ENCODE measurements at regions not wholly inside any gene's neighbourhood (a gene's known extent, or its start where the extent isn't known, plus 50 kb on each side); places are given as distances from the start of the nearest gene placed in this dataset.
A peak's percentile ranks its signal among the peaks of the same experiment; 100 is the strongest.

DNA sequence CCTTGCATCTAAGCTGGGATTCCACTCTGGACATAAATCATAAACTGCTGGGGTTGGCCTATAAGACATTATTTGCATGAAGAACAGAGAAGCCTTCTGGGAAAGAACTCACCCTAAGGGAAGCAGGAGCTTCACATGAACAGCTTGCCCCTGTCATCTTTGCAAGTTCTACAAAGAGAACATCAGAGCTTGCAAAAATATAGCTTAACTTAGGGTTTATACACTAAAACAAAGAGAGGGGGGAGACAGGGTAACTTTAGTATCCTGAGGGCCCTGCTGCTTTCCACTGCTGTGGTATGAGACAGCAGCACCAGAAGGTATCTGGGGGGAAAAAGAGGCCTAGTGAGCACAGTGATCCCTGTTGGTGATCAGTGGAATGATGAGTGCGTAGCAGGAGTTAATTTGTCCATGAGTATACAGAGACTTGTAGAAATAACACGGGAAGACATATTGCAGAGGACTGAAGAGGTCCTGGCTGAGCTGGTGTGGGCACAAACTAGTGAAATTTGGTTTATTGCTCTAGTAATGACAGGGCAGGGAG, 116.1 kb upstream of the TSC22D1 start (continued):
- TF ChIP-seq, protein P1, sequence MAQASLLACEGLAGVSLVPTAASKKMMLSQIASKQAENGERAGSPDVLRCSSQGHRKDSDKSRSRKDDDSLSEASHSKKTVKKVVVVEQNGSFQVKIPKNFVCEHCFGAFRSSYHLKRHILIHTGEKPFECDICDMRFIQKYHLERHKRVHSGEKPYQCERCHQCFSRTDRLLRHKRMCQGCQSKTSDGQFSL (CRISPR knock-in tag; IDR thresholded peaks at IDR 0.05) = no peak
- TF ChIP-seq, protein P1 (tag; IDR thresholded peaks at IDR 0.05) = no peak
- TF ChIP-seq MCM7 (IDR thresholded peaks at IDR 0.05) (no peak), ZNF57 (CRISPR knock-in tag; IDR thresholded peaks at IDR 0.05) (no peak), RB1 (IDR thresholded peaks at IDR 0.05; ENCODE audit: low read depth) (no peak), ZNF77 (CRISPR knock-in tag; IDR thresholded peaks at IDR 0.05) (no peak), ZBED1 (IDR thresholded peaks at IDR 0.05) (peak; percentile 43; the same call in 1 of the 2 replicates), ESRRB (CRISPR knock-in tag; IDR thresholded peaks at IDR 0.05; ENCODE audit: borderline replicate concordance) (0 out of 2 replicates have a peak, but pooled peaks have one; percentile 38), HDAC2 (IDR thresholded peaks at IDR 0.05) (no peak), POLR2AphosphoS5 (IDR thresholded peaks at IDR 0.05; ENCODE audit: control insufficient read depth, insufficient read depth, low read depth, low read length) (peak; percentile 93), ZSCAN32 (CRISPR knock-in tag; IDR thresholded peaks at IDR 0.05) (0 out of 2 replicates have a peak, but pooled peaks have one; percentile 43), POLR2H (tag; IDR thresholded peaks at IDR 0.05; ENCODE audit: low read depth) (peak; percentile 56; the same call in 1 of the 2 replicates)
- TF ChIP-seq, protein P2, sequence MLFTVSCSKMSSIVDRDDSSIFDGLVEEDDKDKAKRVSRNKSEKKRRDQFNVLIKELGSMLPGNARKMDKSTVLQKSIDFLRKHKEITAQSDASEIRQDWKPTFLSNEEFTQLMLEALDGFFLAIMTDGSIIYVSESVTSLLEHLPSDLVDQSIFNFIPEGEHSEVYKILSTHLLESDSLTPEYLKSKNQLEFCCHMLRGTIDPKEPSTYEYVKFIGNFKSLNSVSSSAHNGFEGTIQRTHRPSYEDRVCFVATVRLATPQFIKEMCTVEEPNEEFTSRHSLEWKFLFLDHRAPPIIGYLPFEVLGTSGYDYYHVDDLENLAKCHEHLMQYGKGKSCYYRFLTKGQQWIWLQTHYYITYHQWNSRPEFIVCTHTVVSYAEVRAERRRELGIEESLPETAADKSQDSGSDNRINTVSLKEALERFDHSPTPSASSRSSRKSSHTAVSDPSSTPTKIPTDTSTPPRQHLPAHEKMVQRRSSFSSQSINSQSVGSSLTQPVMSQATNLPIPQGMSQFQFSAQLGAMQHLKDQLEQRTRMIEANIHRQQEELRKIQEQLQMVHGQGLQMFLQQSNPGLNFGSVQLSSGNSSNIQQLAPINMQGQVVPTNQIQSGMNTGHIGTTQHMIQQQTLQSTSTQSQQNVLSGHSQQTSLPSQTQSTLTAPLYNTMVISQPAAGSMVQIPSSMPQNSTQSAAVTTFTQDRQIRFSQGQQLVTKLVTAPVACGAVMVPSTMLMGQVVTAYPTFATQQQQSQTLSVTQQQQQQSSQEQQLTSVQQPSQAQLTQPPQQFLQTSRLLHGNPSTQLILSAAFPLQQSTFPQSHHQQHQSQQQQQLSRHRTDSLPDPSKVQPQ (CRISPR knock-in tag; IDR thresholded peaks at IDR 0.05; ENCODE audit: borderline replicate concordance) = no peak
- TF ChIP-seq, protein P3, sequence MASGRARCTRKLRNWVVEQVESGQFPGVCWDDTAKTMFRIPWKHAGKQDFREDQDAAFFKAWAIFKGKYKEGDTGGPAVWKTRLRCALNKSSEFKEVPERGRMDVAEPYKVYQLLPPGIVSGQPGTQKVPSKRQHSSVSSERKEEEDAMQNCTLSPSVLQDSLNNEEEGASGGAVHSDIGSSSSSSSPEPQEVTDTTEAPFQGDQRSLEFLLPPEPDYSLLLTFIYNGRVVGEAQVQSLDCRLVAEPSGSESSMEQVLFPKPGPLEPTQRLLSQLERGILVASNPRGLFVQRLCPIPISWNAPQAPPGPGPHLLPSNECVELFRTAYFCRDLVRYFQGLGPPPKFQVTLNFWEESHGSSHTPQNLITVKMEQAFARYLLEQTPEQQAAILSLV (tag; IDR thresholded peaks at IDR 0.05) = no peak
- TF ChIP-seq, protein P4, sequence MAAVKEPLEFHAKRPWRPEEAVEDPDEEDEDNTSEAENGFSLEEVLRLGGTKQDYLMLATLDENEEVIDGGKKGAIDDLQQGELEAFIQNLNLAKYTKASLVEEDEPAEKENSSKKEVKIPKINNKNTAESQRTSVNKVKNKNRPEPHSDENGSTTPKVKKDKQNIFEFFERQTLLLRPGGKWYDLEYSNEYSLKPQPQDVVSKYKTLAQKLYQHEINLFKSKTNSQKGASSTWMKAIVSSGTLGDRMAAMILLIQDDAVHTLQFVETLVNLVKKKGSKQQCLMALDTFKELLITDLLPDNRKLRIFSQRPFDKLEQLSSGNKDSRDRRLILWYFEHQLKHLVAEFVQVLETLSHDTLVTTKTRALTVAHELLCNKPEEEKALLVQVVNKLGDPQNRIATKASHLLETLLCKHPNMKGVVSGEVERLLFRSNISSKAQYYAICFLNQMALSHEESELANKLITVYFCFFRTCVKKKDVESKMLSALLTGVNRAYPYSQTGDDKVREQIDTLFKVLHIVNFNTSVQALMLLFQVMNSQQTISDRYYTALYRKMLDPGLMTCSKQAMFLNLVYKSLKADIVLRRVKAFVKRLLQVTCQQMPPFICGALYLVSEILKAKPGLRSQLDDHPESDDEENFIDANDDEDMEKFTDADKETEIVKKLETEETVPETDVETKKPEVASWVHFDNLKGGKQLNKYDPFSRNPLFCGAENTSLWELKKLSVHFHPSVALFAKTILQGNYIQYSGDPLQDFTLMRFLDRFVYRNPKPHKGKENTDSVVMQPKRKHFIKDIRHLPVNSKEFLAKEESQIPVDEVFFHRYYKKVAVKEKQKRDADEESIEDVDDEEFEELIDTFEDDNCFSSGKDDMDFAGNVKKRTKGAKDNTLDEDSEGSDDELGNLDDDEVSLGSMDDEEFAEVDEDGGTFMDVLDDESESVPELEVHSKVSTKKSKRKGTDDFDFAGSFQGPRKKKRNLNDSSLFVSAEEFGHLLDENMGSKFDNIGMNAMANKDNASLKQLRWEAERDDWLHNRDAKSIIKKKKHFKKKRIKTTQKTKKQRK (IDR thresholded peaks at IDR 0.05; ENCODE audit: borderline replicate concordance, low read depth, low read length) = no peak
- TF ChIP-seq, protein P5, sequence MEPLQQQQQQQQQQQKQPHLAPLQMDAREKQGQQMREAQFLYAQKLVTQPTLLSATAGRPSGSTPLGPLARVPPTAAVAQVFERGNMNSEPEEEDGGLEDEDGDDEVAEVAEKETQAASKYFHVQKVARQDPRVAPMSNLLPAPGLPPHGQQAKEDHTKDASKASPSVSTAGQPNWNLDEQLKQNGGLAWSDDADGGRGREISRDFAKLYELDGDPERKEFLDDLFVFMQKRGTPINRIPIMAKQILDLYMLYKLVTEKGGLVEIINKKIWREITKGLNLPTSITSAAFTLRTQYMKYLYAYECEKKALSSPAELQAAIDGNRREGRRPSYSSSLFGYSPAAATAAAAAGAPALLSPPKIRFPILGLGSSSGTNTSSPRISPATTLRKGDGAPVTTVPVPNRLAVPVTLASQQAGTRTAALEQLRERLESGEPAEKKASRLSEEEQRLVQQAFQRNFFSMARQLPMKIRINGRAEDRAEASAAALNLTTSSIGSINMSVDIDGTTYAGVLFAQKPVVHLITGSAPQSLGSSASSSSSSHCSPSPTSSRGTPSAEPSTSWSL (CRISPR knock-in tag; IDR thresholded peaks at IDR 0.05; ENCODE audit: borderline replicate concordance) = no peak
